SH-SY5Y (cell line): ENCODE measurements at regions not wholly inside any gene's neighbourhood (a gene's known extent, or its start where the extent isn't known, plus 50 kb on each side); places are given as distances from the start of the nearest gene placed in this dataset.

Experiments used
- GATA2 ChIP-seq: IDR thresholded peaks from 2 replicates; pipeline ENCODE4 v1.6.1; 2011; ENCODE audit warnings: mild to moderate bottlenecking, low read depth, low read length
- GATA3 ChIP-seq: IDR thresholded peaks from 2 replicates; pipeline ENCODE4 v1.6.1; 2011; ENCODE audit warnings: low read depth, mild to moderate bottlenecking, low read length, moderate library complexity

- no peak for TF ChIP-seq GATA2
- no peak for TF ChIP-seq GATA3
Measured at GRCh38 chr10:38212460-38212859, 118.3 kb downstream of the ZNF37A start.
